ENCODE measurements at regions not wholly inside any gene's neighbourhood (a gene's known extent, or its start where the extent isn't known, plus 50 kb on each side); places are given as distances from the start of the nearest gene placed in this dataset.

DNA sequence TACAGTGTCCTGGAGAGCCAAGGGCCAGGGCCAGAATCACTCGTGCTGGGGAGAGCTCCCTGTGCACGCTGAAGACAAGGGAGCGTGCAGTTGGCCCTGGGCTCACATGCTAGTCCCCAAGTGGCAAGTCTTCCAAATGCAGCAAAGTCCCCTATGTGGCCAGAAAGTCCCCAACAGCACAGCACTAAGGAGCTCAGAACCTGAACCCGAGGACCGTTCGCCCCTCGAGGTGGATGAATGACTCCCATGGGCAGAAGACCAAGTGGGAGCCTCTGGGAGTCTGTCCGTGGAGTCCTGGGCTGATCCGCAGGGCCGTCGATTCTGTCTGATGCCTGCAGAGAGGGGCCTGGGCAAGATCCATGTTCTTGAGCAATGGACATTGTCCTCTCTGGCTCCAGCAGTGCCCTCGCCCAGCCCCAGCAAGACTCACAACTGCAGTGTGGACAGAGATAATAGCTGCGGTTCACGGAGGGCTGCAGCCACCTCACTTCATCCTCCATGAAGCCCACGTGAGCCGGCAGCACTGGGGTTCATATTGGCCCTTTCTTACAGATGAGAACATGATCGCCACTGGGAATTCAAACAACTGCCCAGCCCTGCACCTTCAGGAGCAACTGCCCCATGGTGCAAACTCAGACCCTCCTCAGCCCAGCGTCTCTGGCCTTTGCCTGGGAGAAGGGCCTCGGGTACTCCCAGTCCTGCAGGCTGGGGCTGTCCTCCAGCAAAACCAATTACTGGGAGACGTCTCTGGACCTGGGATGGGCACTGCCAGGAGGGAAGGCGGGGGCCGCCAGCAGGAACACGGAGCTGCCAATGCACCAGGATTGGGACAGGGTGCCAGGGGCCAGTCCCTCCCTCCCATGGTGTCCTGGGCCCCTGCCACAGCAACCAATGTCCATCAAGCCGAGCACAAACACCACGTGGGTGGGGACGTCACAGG, 243.7 kb downstream of the NPHP4 start:
- no peak for ATAC-seq
- Mint-ChIP-seq H3K36me3 (ENCODE audit: low read depth) (no peaks in the 10 kb centered on the region), H3K9me3 (no peaks in the 10 kb centered on the region), H3K4me1 (no peaks in the 10 kb centered on the region), H3K27ac (no peak overlapping the region), H3K27me3 (peaks cover 19% of the 10 kb centered on the region), H3K4me3 (no peak overlapping the region)
- no peak for DNase-seq

DNA sequence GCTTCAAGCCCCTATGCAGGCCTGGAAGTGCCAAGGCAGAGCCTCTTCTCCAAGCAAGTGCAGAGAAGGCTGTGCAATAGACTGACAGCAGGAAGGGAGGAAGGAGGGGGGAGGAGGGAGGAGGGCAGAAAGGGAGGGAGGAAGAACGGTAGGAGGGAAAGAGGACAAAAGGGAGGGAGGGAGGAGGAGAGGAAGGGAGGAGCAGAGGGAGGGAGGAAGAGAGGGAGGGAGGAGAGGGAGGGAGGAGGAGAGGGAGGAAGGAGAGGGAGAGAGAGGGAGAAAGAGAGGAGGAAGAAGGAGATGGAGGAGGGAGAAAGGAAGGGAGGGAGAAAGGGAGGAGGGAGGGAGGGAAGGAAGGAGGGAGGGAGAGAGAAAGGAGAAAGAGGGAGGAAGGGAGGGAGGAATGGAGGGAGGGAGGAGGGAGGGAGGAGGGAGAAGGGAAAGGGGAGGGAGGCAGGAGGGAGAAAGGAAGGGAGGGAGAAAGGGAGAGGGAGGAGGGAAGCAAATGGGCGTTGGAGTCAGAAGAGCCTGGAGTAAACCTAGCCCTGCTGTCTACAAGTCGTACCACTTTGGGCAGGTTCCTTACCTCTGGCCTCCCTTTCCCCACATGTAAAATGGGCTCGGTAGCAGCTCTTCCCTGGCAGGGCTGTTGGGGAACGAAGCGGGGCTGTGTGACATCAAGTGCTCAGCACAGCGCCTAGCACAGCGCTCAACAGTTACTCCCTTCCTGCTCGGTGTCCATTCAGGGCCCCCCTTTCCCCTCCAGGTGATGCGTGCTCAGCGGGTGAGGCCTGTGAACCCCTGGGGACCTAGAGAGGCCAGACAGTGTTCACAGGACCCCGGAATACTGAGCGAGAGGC, 244.6 kb downstream of the NPHP4 start:
- H3K27me3 Mint-ChIP-seq, result peaks cover 19% of the 10 kb centered on the region
- no peak for DNase-seq
- no peaks in the 10 kb centered on the region for H3K9me3 Mint-ChIP-seq
- no peaks in the 10 kb centered on the region for H3K4me1 Mint-ChIP-seq
- no peak overlapping the region for H3K27ac Mint-ChIP-seq
- ATAC-seq, result no peak
- H3K36me3 Mint-ChIP-seq (ENCODE audit: low read depth), result no peaks in the 10 kb centered on the region
- H3K4me3 Mint-ChIP-seq, result no peak overlapping the region

DNA sequence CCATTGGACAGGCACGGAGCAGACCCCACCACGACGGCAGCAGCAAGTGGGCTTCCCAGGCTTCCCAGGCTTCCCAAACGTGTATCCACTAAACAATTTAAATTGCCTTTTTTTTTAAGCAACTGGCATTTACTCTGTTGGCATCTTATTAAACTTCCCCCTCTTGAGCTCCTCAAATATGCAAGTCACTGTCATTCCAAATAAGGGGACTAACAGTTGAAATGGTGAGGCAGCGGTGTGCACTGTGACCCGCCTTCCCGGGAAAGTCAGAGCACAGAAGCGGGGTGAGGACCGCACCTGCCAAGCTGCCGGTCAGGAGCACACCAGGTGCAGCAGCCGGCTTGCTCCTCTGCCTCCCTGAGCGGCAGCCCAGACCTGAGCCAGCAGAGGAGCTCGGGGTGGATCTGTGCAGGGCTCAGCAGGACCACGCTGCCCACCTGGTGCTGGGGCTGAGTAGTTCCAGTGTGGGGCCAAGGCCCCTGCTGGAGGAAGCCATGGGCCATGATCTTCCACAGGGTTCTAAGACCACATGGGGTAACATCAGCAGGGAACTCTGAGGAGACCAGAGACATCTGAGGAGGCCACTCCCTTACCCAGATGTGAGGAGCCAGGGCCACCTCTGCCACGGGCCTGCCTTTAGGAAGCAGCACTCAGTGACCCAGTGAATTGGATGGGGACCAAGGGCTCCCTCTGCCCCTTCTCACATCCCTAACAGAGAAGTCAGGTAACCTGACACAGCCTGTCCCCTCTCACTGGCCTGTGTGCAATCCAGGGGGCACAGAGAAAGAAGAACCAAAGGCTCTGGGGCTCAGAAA, 245.4 kb downstream of the NPHP4 start:
- Mint-ChIP-seq H3K27ac (no peak overlapping the region), H3K4me1 (no peaks in the 10 kb centered on the region), H3K27me3 (peaks cover 19% of the 10 kb centered on the region), H3K9me3 (no peaks in the 10 kb centered on the region), H3K36me3 (ENCODE audit: low read depth) (no peaks in the 10 kb centered on the region), H3K4me3 (no peak overlapping the region)
- no peak for ATAC-seq
- DNase-seq, result no peak

DNA sequence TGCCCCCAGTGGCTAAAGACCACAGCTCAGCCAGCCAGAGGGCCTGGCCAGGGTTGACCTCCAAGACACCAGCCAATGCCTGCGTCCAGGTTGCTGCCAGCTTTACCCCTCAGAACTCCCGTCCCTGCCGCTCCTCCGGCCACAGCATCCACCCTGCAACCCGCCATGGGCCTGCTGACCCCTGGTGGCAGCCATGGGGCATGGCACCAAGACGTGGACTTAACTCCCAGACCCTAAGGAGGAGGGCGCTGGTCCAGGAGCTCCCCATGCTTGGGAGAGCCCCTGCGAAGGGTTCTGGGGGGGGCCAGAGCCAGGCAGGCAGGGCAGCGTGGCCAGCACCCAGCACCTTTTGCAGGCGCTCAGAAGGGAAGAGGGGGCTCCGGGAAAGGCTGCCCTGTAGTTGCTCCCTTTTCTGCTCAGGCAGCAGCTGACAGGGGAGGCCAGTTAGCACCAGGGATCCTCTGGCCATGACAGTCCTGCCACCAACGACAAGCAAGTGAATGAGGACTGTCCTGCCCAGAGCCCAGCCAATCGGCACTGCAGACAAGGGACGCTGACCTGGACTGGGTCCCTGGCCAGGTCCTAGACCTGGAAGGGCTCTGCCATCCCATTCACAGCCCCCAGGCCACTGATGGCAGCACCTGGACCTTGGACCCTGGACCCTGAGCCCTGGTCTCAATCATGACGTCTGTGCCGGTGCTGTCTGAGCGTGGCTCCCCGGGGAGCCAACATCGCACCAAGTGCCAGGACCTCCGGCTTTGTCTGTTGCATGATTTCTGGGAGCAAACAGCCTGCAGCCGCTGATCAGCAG, 246.2 kb downstream of the NPHP4 start:
- Mint-ChIP-seq H3K27me3 (peaks cover 19% of the 10 kb centered on the region), H3K27ac (no peak overlapping the region), H3K4me3 (no peak overlapping the region), H3K9me3 (no peaks in the 10 kb centered on the region), H3K4me1 (no peaks in the 10 kb centered on the region), H3K36me3 (ENCODE audit: low read depth) (no peaks in the 10 kb centered on the region)
- peak; percentile 60 for DNase-seq
- peak; percentile 60 for ATAC-seq

DNA sequence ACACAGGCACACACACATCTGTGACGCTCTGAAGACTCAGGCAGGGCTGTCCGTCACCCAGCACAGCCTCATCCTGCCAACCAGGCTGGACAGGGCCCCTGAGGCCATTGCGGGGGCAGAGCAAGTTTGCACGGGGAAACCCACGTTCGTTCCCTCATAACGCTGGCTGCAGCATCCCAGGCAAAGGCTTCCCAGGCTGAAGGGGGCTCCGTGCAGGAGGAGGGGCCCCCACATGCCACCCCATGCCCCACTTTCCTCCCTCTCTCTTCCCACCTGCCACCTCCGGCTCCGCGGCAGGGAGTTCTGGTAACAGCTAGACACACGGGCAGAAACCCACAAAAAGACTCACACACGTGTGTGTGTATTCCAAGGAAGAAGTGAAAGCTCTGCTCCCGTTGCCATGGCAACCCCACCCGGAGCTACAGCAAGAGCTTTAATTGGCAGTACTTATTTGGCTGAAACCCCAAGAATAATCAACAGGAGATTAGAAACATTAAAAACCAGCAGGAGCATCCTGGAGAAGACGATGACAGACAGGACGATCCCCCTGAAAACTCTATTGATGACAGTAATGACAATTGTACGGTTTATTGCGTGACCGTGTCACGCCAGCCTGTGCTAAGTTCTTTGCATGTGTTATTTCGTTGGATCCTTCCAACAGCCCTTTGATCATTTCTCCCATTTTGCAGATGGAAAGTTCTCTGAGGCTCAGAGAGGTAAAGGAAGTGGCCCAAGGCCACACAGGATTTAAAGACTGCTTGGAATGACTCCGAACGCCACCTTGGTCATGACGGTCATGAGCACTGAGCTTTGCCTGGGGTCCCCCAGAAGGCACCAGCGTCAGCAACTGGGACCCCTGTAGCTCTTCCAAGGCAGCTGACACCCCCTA, 247.1 kb downstream of the NPHP4 start:
- no peak overlapping the region for H3K27ac Mint-ChIP-seq
- no peaks in the 10 kb centered on the region for H3K4me1 Mint-ChIP-seq
- no peaks in the 10 kb centered on the region for H3K36me3 Mint-ChIP-seq (ENCODE audit: low read depth)
- DNase-seq, result no peak
- no peak for ATAC-seq
- H3K27me3 Mint-ChIP-seq, result peaks cover 19% of the 10 kb centered on the region
- no peak overlapping the region for H3K4me3 Mint-ChIP-seq
- no peaks in the 10 kb centered on the region for H3K9me3 Mint-ChIP-seq

DNA sequence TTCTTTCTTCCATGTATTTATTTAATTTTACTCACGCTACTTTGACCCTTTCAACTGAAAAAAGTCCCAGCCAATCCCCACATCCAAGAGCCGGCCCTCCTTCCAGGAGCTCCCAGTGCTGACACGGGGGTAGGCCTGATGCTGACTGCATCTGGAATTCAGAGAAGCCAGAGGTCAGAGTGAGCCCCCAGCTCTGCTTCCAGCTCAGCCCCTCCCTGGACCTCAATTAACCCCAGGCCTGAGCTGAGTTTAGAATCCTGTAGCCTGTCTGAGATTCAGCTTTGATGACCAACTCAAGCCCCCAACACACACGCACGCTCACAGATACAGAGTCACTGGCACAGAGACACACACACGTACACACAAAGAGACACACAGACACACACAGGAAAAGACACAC, 247.9 kb downstream of the NPHP4 start:
- Mint-ChIP-seq H3K36me3 (ENCODE audit: low read depth) (no peaks in the 10 kb centered on the region), H3K27ac (no peak overlapping the region), H3K9me3 (no peaks in the 10 kb centered on the region), H3K4me1 (no peaks in the 10 kb centered on the region), H3K4me3 (no peak overlapping the region), H3K27me3 (peaks cover 21% of the 10 kb centered on the region)
- DNase-seq (no peak), ATAC-seq (no peak)

DNA sequence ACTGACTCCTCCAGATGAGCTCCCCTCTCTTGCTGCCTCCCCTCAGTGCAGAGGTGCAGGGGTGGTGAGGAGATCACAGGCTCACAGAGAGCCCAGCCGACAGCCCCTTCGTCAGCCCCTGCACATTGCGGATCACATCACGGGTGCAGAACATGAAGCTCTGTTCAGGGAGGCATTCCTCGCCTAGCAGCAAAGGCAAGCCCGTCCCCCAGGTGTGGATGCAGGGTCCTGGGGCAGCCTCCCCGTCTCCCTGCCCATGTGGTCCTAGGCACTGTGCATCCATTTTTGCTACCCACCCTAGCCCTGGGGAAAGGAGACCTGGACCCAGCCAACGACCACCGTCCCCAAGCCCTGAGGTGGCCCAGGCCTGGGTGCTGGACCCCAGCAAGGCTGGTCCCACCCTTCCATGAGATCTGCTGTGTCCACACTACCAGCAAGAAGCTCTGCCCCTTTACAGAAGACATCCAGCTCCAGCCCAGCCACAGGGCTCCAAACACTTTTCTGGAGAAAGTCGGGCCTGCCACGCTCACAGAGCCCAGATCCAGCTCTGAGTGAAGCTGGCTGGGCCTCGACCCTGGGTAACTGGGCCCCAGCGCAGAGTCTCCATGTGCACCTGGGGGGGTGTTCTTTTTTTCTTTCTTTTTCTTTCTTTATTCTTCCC, 248.7 kb downstream of the NPHP4 start:
- no peaks in the 10 kb centered on the region for H3K4me1 Mint-ChIP-seq
- no peaks in the 10 kb centered on the region for H3K36me3 Mint-ChIP-seq (ENCODE audit: low read depth)
- peaks cover 22% of the 10 kb centered on the region for H3K27me3 Mint-ChIP-seq
- H3K27ac Mint-ChIP-seq, result no peak overlapping the region
- no peak overlapping the region for H3K4me3 Mint-ChIP-seq
- DNase-seq, result no peak
- H3K9me3 Mint-ChIP-seq, result no peaks in the 10 kb centered on the region
- no peak for ATAC-seq

DNA sequence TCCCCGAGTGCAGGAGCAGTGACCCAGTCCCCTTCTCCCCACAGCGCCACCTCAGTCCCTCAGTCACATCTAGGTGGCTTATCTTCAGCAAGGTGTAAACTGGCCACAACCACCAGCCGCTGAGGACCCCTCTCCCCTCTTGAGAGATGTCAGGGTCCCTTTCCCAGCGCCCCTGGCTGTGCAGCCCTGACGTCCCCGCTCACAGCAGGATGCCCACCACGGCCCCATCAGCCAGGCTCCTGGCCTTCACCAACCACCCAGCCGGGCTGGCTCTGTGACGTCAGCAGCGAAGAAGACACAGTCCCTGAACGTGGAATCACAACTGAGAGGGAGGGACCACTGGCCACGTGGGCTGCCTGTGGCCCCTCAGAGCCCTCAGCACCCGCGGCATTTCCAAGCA, 249.4 kb downstream of the NPHP4 start:
- Mint-ChIP-seq H3K4me3 (no peak overlapping the region), H3K36me3 (ENCODE audit: low read depth) (no peaks in the 10 kb centered on the region), H3K9me3 (no peaks in the 10 kb centered on the region), H3K4me1 (no peaks in the 10 kb centered on the region), H3K27ac (no peak overlapping the region), H3K27me3 (peaks cover 20% of the 10 kb centered on the region)
- no peak for ATAC-seq
- DNase-seq, result no peak

DNA sequence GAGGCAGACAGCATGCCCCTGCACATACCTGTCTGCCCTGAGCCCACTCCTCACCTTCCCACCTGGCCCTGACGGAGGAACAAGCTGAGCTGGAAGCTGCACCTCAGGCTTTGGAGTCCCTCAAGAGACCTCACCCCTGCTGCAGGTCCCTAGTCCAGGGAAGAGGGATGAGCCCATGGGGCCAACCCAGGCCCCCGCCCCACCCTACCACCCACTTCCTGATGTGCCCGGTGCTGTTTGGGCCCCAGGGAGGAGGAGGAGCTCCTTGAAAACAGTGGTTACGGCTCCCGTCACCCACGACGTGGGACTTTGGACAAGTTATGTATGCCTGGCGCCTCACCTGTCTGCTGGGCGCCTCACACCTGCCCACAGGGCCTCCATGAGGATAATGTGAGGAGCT, 250.2 kb downstream of the NPHP4 start:
- no peaks in the 10 kb centered on the region for H3K4me1 Mint-ChIP-seq
- H3K9me3 Mint-ChIP-seq, result no peaks in the 10 kb centered on the region
- H3K36me3 Mint-ChIP-seq (ENCODE audit: low read depth), result no peaks in the 10 kb centered on the region
- DNase-seq, result no peak
- ATAC-seq, result no peak
- no peak overlapping the region for H3K4me3 Mint-ChIP-seq
- H3K27me3 Mint-ChIP-seq, result peaks cover 19% of the 10 kb centered on the region
- no peak overlapping the region for H3K27ac Mint-ChIP-seq

DNA sequence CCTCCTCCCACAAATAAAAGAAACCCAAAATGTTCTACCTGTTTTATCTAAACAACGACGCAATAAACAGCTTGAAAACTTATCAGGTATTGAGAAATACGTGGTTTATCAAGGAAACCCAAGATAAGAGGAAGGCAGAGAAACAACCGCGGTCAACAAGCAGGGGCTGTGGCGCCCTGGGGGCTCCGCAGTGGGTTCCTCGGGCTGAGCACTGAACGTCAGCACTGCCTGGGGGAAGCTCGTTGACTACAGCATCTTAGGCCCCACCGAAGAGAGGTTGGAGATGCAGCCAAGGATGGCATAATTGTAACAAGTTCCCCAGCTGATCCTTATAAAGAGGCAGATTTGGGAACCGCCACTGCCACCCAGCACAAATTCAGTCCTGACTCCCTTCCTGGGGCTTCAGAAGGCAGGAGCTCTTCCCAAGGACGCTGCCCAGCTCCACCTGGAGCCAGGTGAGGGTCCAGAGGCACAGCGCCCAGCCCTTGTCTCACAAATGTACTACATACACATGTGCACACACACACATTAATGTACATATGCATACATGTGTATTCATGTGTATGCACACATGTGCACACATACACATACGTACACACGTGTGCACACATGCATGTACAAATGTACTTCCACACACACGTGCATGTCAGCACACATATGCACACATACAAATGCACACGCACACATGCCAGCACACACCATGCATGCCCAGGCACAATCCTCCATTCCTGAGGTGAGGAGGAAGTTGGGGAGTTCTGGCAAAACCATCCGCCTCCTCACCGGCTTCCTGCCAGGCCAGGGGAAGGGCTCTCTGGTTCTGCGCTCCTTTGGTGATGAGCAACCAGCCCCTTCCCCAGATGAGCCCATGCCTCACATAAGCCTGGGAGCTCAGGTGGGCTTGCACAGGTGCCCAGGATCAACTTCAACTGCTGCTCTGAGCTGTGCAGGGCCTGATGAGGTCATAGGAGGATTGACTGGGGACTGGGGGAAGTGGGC, 251.1 kb downstream of the NPHP4 start:
- no peak overlapping the region for H3K4me3 Mint-ChIP-seq
- H3K36me3 Mint-ChIP-seq (ENCODE audit: low read depth), result no peaks in the 10 kb centered on the region
- peaks cover 4% of the 10 kb centered on the region for H3K9me3 Mint-ChIP-seq
- no peak overlapping the region for H3K27ac Mint-ChIP-seq
- ATAC-seq, result no peak
- H3K4me1 Mint-ChIP-seq, result no peaks in the 10 kb centered on the region
- no peak for DNase-seq
- peaks cover 19% of the 10 kb centered on the region for H3K27me3 Mint-ChIP-seq

DNA sequence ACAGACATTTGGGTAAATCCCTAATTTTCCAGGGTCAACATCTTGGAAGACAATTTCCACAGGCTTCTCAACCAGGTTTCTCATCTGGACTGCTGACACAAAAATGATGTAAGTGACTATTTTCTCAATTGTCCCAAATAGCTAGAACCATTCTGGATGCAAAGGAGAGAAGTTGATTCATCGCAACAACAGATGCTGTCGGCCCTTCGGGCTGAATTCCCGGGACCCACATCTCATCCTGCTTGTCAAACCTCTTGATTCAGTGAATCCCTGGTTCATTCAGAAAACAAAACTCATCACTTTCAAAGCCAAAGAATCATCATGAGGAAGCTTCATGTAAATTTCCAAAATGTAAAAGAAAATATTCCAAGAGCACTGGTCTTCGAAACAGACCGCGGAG, 251.8 kb downstream of the NPHP4 start:
- no peak overlapping the region for H3K27ac Mint-ChIP-seq
- H3K27me3 Mint-ChIP-seq, result peaks cover 17% of the 10 kb centered on the region
- H3K4me3 Mint-ChIP-seq, result no peak overlapping the region
- H3K36me3 Mint-ChIP-seq (ENCODE audit: low read depth), result no peaks in the 10 kb centered on the region
- no peaks in the 10 kb centered on the region for H3K4me1 Mint-ChIP-seq
- no peak for ATAC-seq
- no peak for DNase-seq
- peaks cover 5% of the 10 kb centered on the region for H3K9me3 Mint-ChIP-seq

DNA sequence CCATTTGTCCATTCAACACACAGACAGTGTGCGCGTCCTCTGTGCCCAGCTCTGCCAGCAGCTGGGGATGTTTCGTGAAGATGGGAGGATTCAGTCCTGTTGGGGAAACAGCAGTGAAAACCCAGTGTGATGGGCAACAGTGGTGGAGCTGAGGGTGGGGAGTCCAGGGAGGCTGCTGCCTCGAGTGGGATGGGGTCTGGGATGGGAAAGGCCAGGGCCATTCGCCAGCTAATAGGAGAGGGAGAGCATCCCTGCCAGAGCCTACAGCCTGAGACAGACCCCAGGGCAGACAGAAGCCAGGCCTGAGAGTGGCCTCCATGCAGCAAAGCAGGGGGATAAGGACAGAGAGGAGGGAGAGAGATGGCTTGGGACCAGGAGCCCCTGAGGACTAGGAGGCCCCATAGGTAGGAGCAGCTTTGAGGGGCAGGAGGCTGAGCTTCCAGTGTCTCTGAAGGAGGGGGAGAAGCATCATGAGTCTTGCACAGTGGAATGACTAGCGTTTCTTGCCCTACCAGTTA, 252.6 kb downstream of the NPHP4 start:
- Mint-ChIP-seq H3K27ac (no peak overlapping the region), H3K4me1 (no peaks in the 10 kb centered on the region), H3K27me3 (peaks cover 14% of the 10 kb centered on the region), H3K4me3 (no peak overlapping the region), H3K9me3 (peaks cover 5% of the 10 kb centered on the region), H3K36me3 (ENCODE audit: low read depth) (no peaks in the 10 kb centered on the region)
- no peak for DNase-seq
- ATAC-seq, result no peak
